ENCODE measurements at regions not wholly inside any gene's neighbourhood (a gene's known extent, or its start where the extent isn't known, plus 50 kb on each side); places are given as distances from the start of the nearest gene placed in this dataset.

GRCh38 chr6:92114091-92114675 is 1305.2 kb downstream of the EPHA7 start:
- TF ChIP-seq YY1 (IDR thresholded peaks at IDR 0.05; ENCODE audit: insufficient read depth, insufficient read length) (no peak), ZNF274 (IDR thresholded peaks at IDR 0.05; ENCODE audit: low read depth, low read length) (no peak), SUZ12 (IDR thresholded peaks at IDR 0.05; ENCODE audit: extremely low read depth, insufficient read depth, insufficient read length) (no peak)
